Progenitor cell of endocrine pancreas (in vitro differentiated cells): ENCODE measurements at regions not wholly inside any gene's neighbourhood (a gene's known extent, or its start where the extent isn't known, plus 50 kb on each side); places are given as distances from the start of the nearest gene placed in this dataset.

ENCODE experiments used
- DNase-seq: peaks from one replicate; pipeline ENCODE4 v3.0.0; 2021; ENCODE audit warnings: low spot score; ENCODE audit not compliant: unreplicated experiment
- H3K27ac Mint-ChIP-seq: 2 replicates; pipeline ENCODE4 v1.8.0; 2021; ENCODE audit warnings: mild to moderate bottlenecking, moderate library complexity, mixed read lengths
- H3K27me3 Mint-ChIP-seq: 2 replicates; pipeline ENCODE4 v1.8.0; 2021; ENCODE audit warnings: mixed read lengths
- H3K36me3 Mint-ChIP-seq: 2 replicates; pipeline ENCODE4 v1.8.0; 2022; ENCODE audit warnings: mixed read lengths; ENCODE audit not compliant: insufficient read depth
- H3K4me1 Mint-ChIP-seq: 2 replicates; pipeline ENCODE4 v1.8.0; 2021; ENCODE audit warnings: low read depth, mixed read lengths
- H3K4me3 Mint-ChIP-seq: 2 replicates; pipeline ENCODE4 v1.8.0; 2021; ENCODE audit warnings: low read depth, mild to moderate bottlenecking, moderate library complexity, mixed read lengths
- H3K9me3 Mint-ChIP-seq: 2 replicates; pipeline ENCODE4 v1.8.0; 2021; ENCODE audit warnings: low read depth, mixed read lengths
- CTCF ChIP-seq: fragments of 200-600 bp; sonication (generic); IDR thresholded peaks from one replicate; pipeline ENCODE4 v1.5.0; 2021; ENCODE audit warnings: antibody characterized with exemption, mild to moderate bottlenecking; ENCODE audit not compliant: unreplicated experiment

GRCh38 chr12:68450947-68451260 lies 118.7 kb upstream of the MDM1 start:
- H3K9me3 Mint-ChIP-seq: peaks cover 3% of the 10 kb centered on the region
- peaks cover 40% of the 10 kb centered on the region for H3K4me1 Mint-ChIP-seq
- no peak overlapping the region for H3K27ac Mint-ChIP-seq
- DNase-seq: no peak
- no peaks in the 10 kb centered on the region for H3K36me3 Mint-ChIP-seq
- no peak overlapping the region for H3K4me3 Mint-ChIP-seq
- H3K27me3 Mint-ChIP-seq: peaks cover 39% of the 10 kb centered on the region
- TF ChIP-seq CTCF: no peak

- DNase-seq: no peak
- no peaks in the 10 kb centered on the region for H3K36me3 Mint-ChIP-seq
- TF ChIP-seq CTCF: no peak
- peaks cover 42% of the 10 kb centered on the region for H3K4me1 Mint-ChIP-seq
- peaks cover 3% of the 10 kb centered on the region for H3K9me3 Mint-ChIP-seq
- H3K4me3 Mint-ChIP-seq: no peak overlapping the region
- H3K27ac Mint-ChIP-seq: no peak overlapping the region
- peaks cover 42% of the 10 kb centered on the region for H3K27me3 Mint-ChIP-seq
Measured at GRCh38 chr12:68451261-68452077, 119.3 kb upstream of the MDM1 start.

- Mint-ChIP-seq H3K27me3 (peaks cover 43% of the 10 kb centered on the region), H3K4me3 (no peak overlapping the region), H3K9me3 (peaks cover 3% of the 10 kb centered on the region), H3K27ac (no peak overlapping the region), H3K4me1 (peaks cover 36% of the 10 kb centered on the region), H3K36me3 (no peaks in the 10 kb centered on the region)
- no peak for TF ChIP-seq CTCF
- DNase-seq: no peak
Measured at GRCh38 chr12:68452078-68452715, 120.0 kb upstream of the MDM1 start.

GRCh38 chr12:68453278-68453677 lies 121.1 kb upstream of the MDM1 start:
- H3K9me3 Mint-ChIP-seq: peaks cover 4% of the 10 kb centered on the region
- no peak overlapping the region for H3K27ac Mint-ChIP-seq
- peaks cover 46% of the 10 kb centered on the region for H3K27me3 Mint-ChIP-seq
- no peak overlapping the region for H3K4me3 Mint-ChIP-seq
- no peak for DNase-seq
- no peak for TF ChIP-seq CTCF
- H3K36me3 Mint-ChIP-seq: no peaks in the 10 kb centered on the region
- H3K4me1 Mint-ChIP-seq: peaks cover 30% of the 10 kb centered on the region

- Mint-ChIP-seq H3K27me3 (peaks cover 46% of the 10 kb centered on the region), H3K36me3 (no peaks in the 10 kb centered on the region), H3K27ac (no peak overlapping the region), H3K9me3 (peaks cover 6% of the 10 kb centered on the region), H3K4me1 (peaks cover 30% of the 10 kb centered on the region), H3K4me3 (no peak overlapping the region)
- no peak for TF ChIP-seq CTCF
- no peak for DNase-seq
Measured at GRCh38 chr12:68453876-68454275, 121.7 kb upstream of the MDM1 start.
